ENCODE measurements at regions not wholly inside any gene's neighbourhood (a gene's known extent, or its start where the extent isn't known, plus 50 kb on each side); places are given as distances from the start of the nearest gene placed in this dataset.

DNA sequence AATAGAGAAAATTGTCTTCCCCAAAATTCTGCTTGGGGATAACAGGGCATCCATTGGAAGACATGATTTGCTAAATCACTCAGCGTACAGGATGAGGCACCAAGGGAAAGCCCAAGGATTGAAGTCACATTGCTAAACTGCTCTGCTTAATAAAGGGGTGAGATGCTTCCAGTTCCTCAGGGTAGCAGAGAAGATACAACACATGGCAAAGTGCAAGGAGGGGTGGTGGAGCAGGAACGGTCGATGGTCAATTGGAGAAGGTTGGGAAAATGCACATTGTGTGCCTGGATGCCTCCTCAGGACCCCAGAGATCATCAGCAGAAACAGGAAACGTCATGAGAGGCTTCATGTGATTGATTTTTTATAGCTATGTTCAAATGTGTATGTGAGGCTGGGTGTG, 116.3 kb upstream of the SOX1 start:
- CTCF ChIA-PET: no interaction called here
- POLR2A ChIA-PET: no interaction called here
- DNase-seq (ENCODE audit: low read depth, low spot score): no peak
- no peaks in the 10 kb centered on the region for H3K4me1 ChIP-seq (ENCODE audit: control insufficient read depth, insufficient read depth, low read length)
- in situ Hi-C loops (cut with HindIII; ENCODE audit: low pct_unique_long_range_greater_than_20kb, low sequenced_read_pairs) (no loop called here), intact Hi-C loops (cut with micrococcal nuclease; ENCODE audit: unreplicated experiment) (no loop called here)
- no peaks in the 10 kb centered on the region for H3K27me3 ChIP-seq (ENCODE audit: control insufficient read depth, insufficient read depth, low read length)
- no peaks in the 10 kb centered on the region for H3K9me3 ChIP-seq (ENCODE audit: control insufficient read depth, insufficient read depth, low read depth, low read length)
- no peak overlapping the region for H3K4me3 ChIP-seq (ENCODE audit: low read depth in 2 of 2, low read length in 2 of 2)
- BruUV-seq (replicated peaks): no TSS peak
- no peak for TF ChIP-seq CTCF (IDR thresholded peaks at IDR 0.05)
- TF ChIP-seq POLR2AphosphoS5 (IDR thresholded peaks at IDR 0.05; ENCODE audit: low read depth, low read length): no peak
- TF ChIP-seq SIN3A (IDR thresholded peaks at IDR 0.05; ENCODE audit: borderline replicate concordance, insufficient read depth, low read depth, low read length): no peak
- no peak for TF ChIP-seq TCF7L2 (IDR thresholded peaks at IDR 0.05; ENCODE audit: low read depth, low read length)
- TF ChIP-seq REST (IDR thresholded peaks at IDR 0.05; ENCODE audit: insufficient read depth in 1 of 2, low read depth in 2 of 2, low read length in 1 of 2): no peak
- no peak for ATAC-seq
- H3K36me3 ChIP-seq (ENCODE audit: control insufficient read depth, insufficient read depth, low read length): no peaks in the 10 kb centered on the region
- no peak overlapping the region for H3K27ac ChIP-seq (ENCODE audit: low read length)

DNA sequence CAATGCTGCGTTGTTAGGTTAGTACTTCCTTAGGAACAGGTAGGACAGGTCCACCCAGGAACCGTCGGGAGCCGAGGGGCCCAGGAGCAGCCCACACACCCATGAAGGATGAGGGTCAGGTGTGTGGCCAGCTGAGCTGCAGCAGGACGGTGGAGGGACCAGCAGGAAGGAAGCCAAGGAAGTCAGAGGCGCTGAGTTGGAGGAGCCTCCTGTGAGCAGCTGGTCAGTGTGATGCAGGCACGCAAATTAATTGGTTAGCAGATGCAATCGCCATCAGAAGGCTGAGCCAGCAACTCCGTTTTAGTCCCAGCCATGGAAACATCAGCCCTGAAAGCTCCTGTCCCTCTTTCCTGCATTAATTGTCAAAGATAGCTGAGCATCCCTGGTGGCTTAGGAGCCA, 114.9 kb upstream of the SOX1 start:
- Histone ChIP-seq H3K27ac (ENCODE audit: low read length) (no peak overlapping the region), H3K9me3 (ENCODE audit: control insufficient read depth, insufficient read depth, low read depth, low read length) (no peaks in the 10 kb centered on the region), H3K36me3 (ENCODE audit: control insufficient read depth, insufficient read depth, low read length) (no peaks in the 10 kb centered on the region), H3K4me3 (ENCODE audit: low read depth in 2 of 2, low read length in 2 of 2) (no peak overlapping the region), H3K27me3 (ENCODE audit: control insufficient read depth, insufficient read depth, low read length) (no peaks in the 10 kb centered on the region), H3K4me1 (ENCODE audit: control insufficient read depth, insufficient read depth, low read length) (no peaks in the 10 kb centered on the region)
- BruUV-seq (replicated peaks): no TSS peak
- TF ChIP-seq POLR2AphosphoS5 (IDR thresholded peaks at IDR 0.05; ENCODE audit: low read depth, low read length) (no peak), TCF7L2 (IDR thresholded peaks at IDR 0.05; ENCODE audit: low read depth, low read length) (no peak), CTCF (IDR thresholded peaks at IDR 0.05) (no peak), SIN3A (IDR thresholded peaks at IDR 0.05; ENCODE audit: borderline replicate concordance, insufficient read depth, low read depth, low read length) (no peak), REST (IDR thresholded peaks at IDR 0.05; ENCODE audit: insufficient read depth in 1 of 2, low read depth in 2 of 2, low read length in 1 of 2) (no peak)
- DNase-seq (ENCODE audit: low read depth, low spot score) (no peak), ATAC-seq (no peak)
- intact Hi-C loops (cut with micrococcal nuclease; ENCODE audit: unreplicated experiment): no loop called here
- CTCF ChIA-PET: no interaction called here
- POLR2A ChIA-PET: no interaction called here
- in situ Hi-C loops (cut with HindIII; ENCODE audit: low pct_unique_long_range_greater_than_20kb, low sequenced_read_pairs): no loop called here
